Psoas muscle (tissue), 7 donors: ENCODE measurements at regions not wholly inside any gene's neighbourhood (a gene's known extent, or its start where the extent isn't known, plus 50 kb on each side); places are given as distances from the start of the nearest gene placed in this dataset.

ENCODE experiments used
- ATAC-seq, 4 donors: fragments of 200-7000 bp; cut with Tn5 transposase; one replicate each; pipeline ENCODE4 v1.9.1; 2020; ENCODE audit warnings: moderate library complexity in 3 of 4, mild to moderate bottlenecking in 2 of 4
- DNase-seq, 2 donors: peaks; one replicate each; pipeline ENCODE4 v3.0.0-alpha.2; 2020
- H3K27ac ChIP-seq: fragments of 200-600 bp; one replicate; pipeline ENCODE4 v1.8.0; 2022
- H3K27me3 ChIP-seq, 3 donors: fragments of 200-600 bp in 1 of 3; one replicate each; pipeline versions ENCODE4 v1.6.1 to v1.8.0; 2013 to 2022; ENCODE audit warnings: low read length in 2 of 3, mild to moderate bottlenecking in 2 of 3, moderate library complexity in 1 of 3; ENCODE audit not compliant: insufficient read depth in 3 of 3
- H3K36me3 ChIP-seq, 2 donors: fragments of 200-600 bp in 1 of 2; one replicate each; pipeline versions ENCODE4 v1.6.1 to v1.8.0; 2013 to 2022; ENCODE audit warnings: low read depth in 1 of 2, mild to moderate bottlenecking in 1 of 2, moderate library complexity in 1 of 2; ENCODE audit not compliant: insufficient read depth in 1 of 2
- H3K4me1 ChIP-seq: fragments of 200-600 bp; one replicate; pipeline ENCODE4 v1.8.0; 2022
- H3K4me3 ChIP-seq: fragments of 200-600 bp; one replicate; pipeline ENCODE4 v1.8.0; 2022; ENCODE audit warnings: mild to moderate bottlenecking
- H3K9me3 ChIP-seq: fragments of 200-600 bp; one replicate; pipeline ENCODE4 v1.8.0; 2022
- WGBS, 3 donors: extraction: QIAGEN DNeasy Blood & Tissue Kit; methylation state at CpG; one replicate each; pipeline versions ENCODE4 v1.1.6 to v1.1.7; 2013; 5-methylcytosine and 5-hydroxymethylcytosine counted together
- intact Hi-C, 2 donors: fragments of 100-400 bp; cut with DNase I; formaldehyde crosslinking; loops; one replicate each; pipeline versions ENCODE4 v1.11.0 to v1.14.2; 2022
- TF ChIP-seq, protein P1 (sequence below): fragments of 200-600 bp; IDR thresholded peaks from one replicate; pipeline ENCODE4 v1.8.0; 2022; ENCODE audit warnings: antibody characterized with exemption
- donor health status: healthy with polysubstance abuse.
- donor health status: DM: no; HTN: no; CAD: no; lungs with moderate emphysema.
- donor health status: Bipolar disorder and iron deficiency.
- donor health status: healthy.
- donor health status: DM: yes; HTN: yes; CAD: no.
- donor health status: DM: no; HTN: no; CAD: no.
- donor health status: DM: yes; HTN: yes; CAD: no.

DNA sequence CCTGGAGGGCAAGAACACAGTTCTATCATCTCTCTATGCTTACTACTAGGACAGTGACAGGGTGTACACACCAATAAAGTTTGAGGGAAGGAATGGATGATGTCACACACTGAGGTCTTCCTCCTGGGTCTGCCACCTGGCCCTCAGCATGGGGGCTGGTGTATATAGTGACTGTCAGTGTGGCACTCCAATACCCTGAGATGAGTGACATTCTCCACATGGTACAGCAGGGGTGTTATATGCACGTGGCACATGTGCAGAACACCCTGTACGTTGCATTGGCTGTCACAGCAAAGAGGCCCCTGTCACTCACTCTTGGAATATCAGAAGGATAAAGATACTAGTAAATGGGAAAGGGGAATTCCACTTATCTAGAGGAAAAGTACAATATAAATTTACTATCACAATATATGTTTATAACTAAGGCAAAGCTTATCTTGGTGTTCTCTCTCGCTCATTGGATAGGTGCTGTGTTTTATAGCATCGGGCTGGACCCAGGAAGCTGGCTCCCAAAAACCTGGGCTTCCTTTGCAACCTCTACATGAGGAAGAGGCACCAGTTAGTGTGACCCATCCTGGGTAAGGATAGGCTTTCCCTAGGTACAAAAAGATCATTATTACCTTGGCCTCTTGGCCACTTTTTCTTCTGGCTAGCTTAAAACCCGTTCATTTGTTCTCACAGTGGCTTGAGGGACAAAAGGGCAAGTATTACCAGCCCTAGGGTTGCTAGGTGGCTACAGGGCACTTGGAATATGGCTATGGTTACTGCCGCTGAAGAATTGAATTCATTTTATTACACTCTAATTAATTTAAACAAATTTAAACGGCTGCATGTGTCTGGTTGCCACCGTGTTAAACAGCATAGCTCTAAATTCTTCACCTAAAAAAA is 54.8 kb upstream of the HES1 start:
- Histone ChIP-seq H3K4me1 (peaks cover 10% of the 10 kb centered on the region), H3K9me3 (no peaks in the 10 kb centered on the region), H3K27ac (no peak overlapping the region), H3K27me3 (no peaks in the 10 kb centered on the region), H3K4me3 (no peak overlapping the region), H3K36me3 (no peaks in the 10 kb centered on the region)
- DNase-seq (no peak), ATAC-seq (peak in 1 of 4 donors; percentile 39)
- TF ChIP-seq, protein P1, sequence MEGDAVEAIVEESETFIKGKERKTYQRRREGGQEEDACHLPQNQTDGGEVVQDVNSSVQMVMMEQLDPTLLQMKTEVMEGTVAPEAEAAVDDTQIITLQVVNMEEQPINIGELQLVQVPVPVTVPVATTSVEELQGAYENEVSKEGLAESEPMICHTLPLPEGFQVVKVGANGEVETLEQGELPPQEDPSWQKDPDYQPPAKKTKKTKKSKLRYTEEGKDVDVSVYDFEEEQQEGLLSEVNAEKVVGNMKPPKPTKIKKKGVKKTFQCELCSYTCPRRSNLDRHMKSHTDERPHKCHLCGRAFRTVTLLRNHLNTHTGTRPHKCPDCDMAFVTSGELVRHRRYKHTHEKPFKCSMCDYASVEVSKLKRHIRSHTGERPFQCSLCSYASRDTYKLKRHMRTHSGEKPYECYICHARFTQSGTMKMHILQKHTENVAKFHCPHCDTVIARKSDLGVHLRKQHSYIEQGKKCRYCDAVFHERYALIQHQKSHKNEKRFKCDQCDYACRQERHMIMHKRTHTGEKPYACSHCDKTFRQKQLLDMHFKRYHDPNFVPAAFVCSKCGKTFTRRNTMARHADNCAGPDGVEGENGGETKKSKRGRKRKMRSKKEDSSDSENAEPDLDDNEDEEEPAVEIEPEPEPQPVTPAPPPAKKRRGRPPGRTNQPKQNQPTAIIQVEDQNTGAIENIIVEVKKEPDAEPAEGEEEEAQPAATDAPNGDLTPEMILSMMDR, result no peak
- WGBS, 3 donors, result 80 to 82% (median 81%) methylated on average over 8 of the region's 8 CpGs
- intact Hi-C loops, result no loop called here

DNA sequence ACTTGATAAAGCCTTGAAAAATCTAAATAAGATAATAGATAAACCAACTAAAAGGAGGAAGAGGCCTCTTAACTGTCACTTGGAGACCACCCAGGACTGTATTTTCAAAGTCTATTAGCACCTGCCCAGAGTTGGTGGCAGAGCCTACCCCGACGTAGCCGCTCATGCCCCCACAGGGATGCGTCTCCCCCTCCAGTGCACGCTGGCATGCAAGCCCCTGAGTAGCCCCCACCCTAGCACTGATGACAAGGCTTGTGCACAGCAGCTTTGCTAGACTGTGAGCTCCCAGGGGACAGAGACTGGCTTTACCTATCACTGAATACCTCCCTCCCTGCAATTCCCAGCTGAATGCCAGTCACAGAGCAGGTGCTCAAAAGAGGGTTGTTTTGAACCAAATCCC is 54.1 kb upstream of the HES1 start:
- ATAC-seq (no peak), DNase-seq (no peak)
- 94 to 99% (median 96%) methylated on average over 5 of the region's 5 CpGs for WGBS, 3 donors
- H3K4me1 ChIP-seq, result peaks cover 10% of the 10 kb centered on the region
- intact Hi-C loops, result no loop called here
- H3K4me3 ChIP-seq, result no peak overlapping the region
- TF ChIP-seq, protein P1, result no peak
- no peaks in the 10 kb centered on the region for H3K27me3 ChIP-seq
- H3K27ac ChIP-seq, result no peak overlapping the region
- no peaks in the 10 kb centered on the region for H3K36me3 ChIP-seq
- no peaks in the 10 kb centered on the region for H3K9me3 ChIP-seq

- H3K27me3 ChIP-seq, result no peaks in the 10 kb centered on the region
- 51 to 55% (median 54%) methylated on average over 18 of the region's 18 CpGs for WGBS, 3 donors
- H3K9me3 ChIP-seq, result no peaks in the 10 kb centered on the region
- DNase-seq (peak; percentile 68 to 78), ATAC-seq (peak; percentile 46 to 80 (median 76))
- intact Hi-C loops, result no loop called here
- H3K27ac ChIP-seq, result peak overlapping the region; percentile 16
- no peaks in the 10 kb centered on the region for H3K36me3 ChIP-seq
- TF ChIP-seq, protein P1, result no peak
- H3K4me3 ChIP-seq, result no peak overlapping the region
- peaks cover 10% of the 10 kb centered on the region for H3K4me1 ChIP-seq
Measured at GRCh38 chr3:194082743-194083636, 53.0 kb upstream of the HES1 start.

GRCh38 chr3:194083637-194084224 is 52.2 kb upstream of the HES1 start:
- no peak overlapping the region for H3K27ac ChIP-seq
- H3K4me3 ChIP-seq, result no peak overlapping the region
- 69 to 81% (median 70%) methylated on average over 6 of the region's 6 CpGs for WGBS, 3 donors
- no peaks in the 10 kb centered on the region for H3K36me3 ChIP-seq
- DNase-seq (no peak), ATAC-seq (peak in 1 of 4 donors; percentile 18)
- no peaks in the 10 kb centered on the region for H3K9me3 ChIP-seq
- H3K27me3 ChIP-seq, result no peaks in the 10 kb centered on the region
- TF ChIP-seq, protein P1, result no peak
- H3K4me1 ChIP-seq, result peaks cover 10% of the 10 kb centered on the region
- intact Hi-C loops, result no loop called here
